GM23248 (cell line): ENCODE measurements at regions not wholly inside any gene's neighbourhood (a gene's known extent, or its start where the extent isn't known, plus 50 kb on each side); places are given as distances from the start of the nearest gene placed in this dataset.
A peak's percentile ranks its signal among the peaks of the same experiment; 100 is the strongest.
"Not testable (repeated sequence)": the region's sequence is repeated elsewhere in the genome, so short reads cannot be mapped to it uniquely, and the experiment has no call there.

Source experiments
- DNase-seq: peaks from one replicate; pipeline ENCODE4 v3.0.0-alpha.2; 2015
- H2AFZ ChIP-seq: fragments of 200-600 bp; sonication (generic); 2 replicates; pipeline ENCODE4 v1.6.1; 2016; ENCODE audit warnings: antibody characterized with exemption
- H3F3A ChIP-seq: fragments of 200-600 bp; sonication (generic); 2 replicates; pipeline ENCODE4 v1.6.1; 2016; ENCODE audit warnings: mild to moderate bottlenecking, antibody characterized with exemption, mixed run types; ENCODE audit not compliant: insufficient read depth
- H3K27ac ChIP-seq: fragments of 200-600 bp; sonication (generic); 2 replicates; pipeline ENCODE4 v1.5.1; 2016; ENCODE audit warnings: mild to moderate bottlenecking
- H3K27me3 ChIP-seq: fragments of 200-600 bp; sonication (generic); replicated peaks from 2 replicates; pipeline ENCODE4 v1.6.1; 2016; ENCODE audit warnings: mild to moderate bottlenecking; ENCODE audit not compliant: insufficient read depth
- H3K36me3 ChIP-seq: fragments of 200-600 bp; sonication (generic); 2 replicates; pipeline ENCODE4 v1.6.1; 2016; ENCODE audit warnings: low read depth, mild to moderate bottlenecking
- H3K4me1 ChIP-seq: fragments of 200-600 bp; sonication (generic); 2 replicates; pipeline ENCODE4 v1.6.1; 2016; ENCODE audit warnings: mild to moderate bottlenecking; ENCODE audit not compliant: insufficient read depth
- H3K4me2 ChIP-seq: fragments of 200-600 bp; sonication (generic); one replicate; pipeline ENCODE4 v1.6.1; 2016; ENCODE audit warnings: mild to moderate bottlenecking; ENCODE audit not compliant: unreplicated experiment
- H3K4me3 ChIP-seq: fragments of 200-600 bp; sonication (generic); 2 replicates; pipeline ENCODE4 v1.5.1; 2016; ENCODE audit warnings: mild to moderate bottlenecking
- H3K79me2 ChIP-seq: fragments of 200-600 bp; sonication (generic); 2 replicates; pipeline ENCODE4 v1.6.1; 2016; ENCODE audit warnings: mild to moderate bottlenecking; ENCODE audit not compliant: insufficient read depth
- H3K9ac ChIP-seq: fragments of 200-600 bp; sonication (generic); 2 replicates; pipeline ENCODE4 v1.6.1; 2016; ENCODE audit warnings: mild to moderate bottlenecking
- H3K9me2 ChIP-seq: fragments of 200-600 bp; sonication (generic); 2 replicates; pipeline ENCODE4 v1.6.1; 2016; ENCODE audit warnings: mixed run types, mild to moderate bottlenecking, moderate library complexity; ENCODE audit not compliant: insufficient read depth
- H3K9me3 ChIP-seq: fragments of 200-600 bp; sonication (generic); one replicate; pipeline ENCODE4 v1.6.1; 2017; ENCODE audit warnings: low read depth
- H4K20me1 ChIP-seq: fragments of 200-600 bp; sonication (generic); 2 replicates; pipeline ENCODE4 v1.6.0; 2016; ENCODE audit not compliant: insufficient read depth
- EZH2 ChIP-seq: fragments of 200-600 bp; sonication (generic); IDR thresholded peaks from 2 replicates; pipeline ENCODE4 v1.6.1; 2018; ENCODE audit warnings: antibody characterized with exemption, mild to moderate bottlenecking; ENCODE audit not compliant: insufficient read depth, poor library complexity, severe bottlenecking
- EZH2phosphoT487 ChIP-seq: fragments of 200-600 bp; sonication (generic); IDR thresholded peaks from 2 replicates; pipeline ENCODE4 v1.6.1; 2018; ENCODE audit warnings: antibody characterized with exemption, moderate library complexity, mild to moderate bottlenecking, low read depth; ENCODE audit not compliant: insufficient read depth
- WGBS, 2 experiments: methylation state at CpG; one replicate each; pipeline ENCODE4 v1.1.6; 2015 to 2017; ENCODE audit warnings: low lambda C conversion rate in 2 of 2, low coverage in 1 of 2; ENCODE audit errors: missing lambda C conversion rate in 2 of 2; 5-methylcytosine and 5-hydroxymethylcytosine counted together
- in situ Hi-C: fragments of 300-500 bp; cut with MboI; formaldehyde crosslinking; loops from 2 replicates; pipeline ENCODE4 v1.15.0; 2020

DNA sequence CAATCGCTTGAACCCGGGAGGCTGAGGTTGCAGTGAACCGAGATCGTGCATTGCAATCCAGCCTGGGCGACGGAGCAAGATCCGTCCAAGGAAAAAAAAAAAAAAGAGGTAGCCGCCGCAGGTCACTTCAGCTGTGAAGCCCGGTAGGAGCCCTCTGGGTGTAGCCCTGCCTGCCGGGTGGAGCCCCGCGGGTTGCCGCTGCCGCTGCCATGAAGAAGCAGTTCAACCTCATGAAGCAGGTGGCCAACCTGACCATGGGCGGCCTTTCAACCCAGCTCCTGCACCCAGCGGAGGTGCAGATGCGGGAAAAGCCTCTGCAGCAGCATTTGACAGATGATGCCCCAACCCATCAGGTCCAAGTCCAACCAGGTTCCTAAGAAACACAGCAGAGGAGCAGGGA lies 219.5 kb upstream of the SLC39A10 start:
- H2AFZ ChIP-seq = no peak overlapping the region
- H3K27me3 ChIP-seq = no peaks in the 10 kb centered on the region
- in situ Hi-C loops = no loop called here
- no peaks in the 10 kb centered on the region for H3K4me1 ChIP-seq
- no peak overlapping the region for H3K4me3 ChIP-seq
- H3K27ac ChIP-seq = no peak overlapping the region
- H4K20me1 ChIP-seq = no peaks in the 10 kb centered on the region
- H3K9ac ChIP-seq = no peak overlapping the region
- H3K9me3 ChIP-seq = no peaks in the 10 kb centered on the region
- TF ChIP-seq EZH2phosphoT487 = no peak
- no peak overlapping the region for H3K4me2 ChIP-seq
- H3K36me3 ChIP-seq = no peaks in the 10 kb centered on the region
- H3K9me2 ChIP-seq = no peaks in the 10 kb centered on the region
- H3F3A ChIP-seq = no peaks in the 10 kb centered on the region
- DNase-seq = no peak
- 90 to 91% methylated on average over 18 of the region's 18 CpGs for WGBS, 2 experiments
- H3K79me2 ChIP-seq = no peaks in the 10 kb centered on the region

DNA sequence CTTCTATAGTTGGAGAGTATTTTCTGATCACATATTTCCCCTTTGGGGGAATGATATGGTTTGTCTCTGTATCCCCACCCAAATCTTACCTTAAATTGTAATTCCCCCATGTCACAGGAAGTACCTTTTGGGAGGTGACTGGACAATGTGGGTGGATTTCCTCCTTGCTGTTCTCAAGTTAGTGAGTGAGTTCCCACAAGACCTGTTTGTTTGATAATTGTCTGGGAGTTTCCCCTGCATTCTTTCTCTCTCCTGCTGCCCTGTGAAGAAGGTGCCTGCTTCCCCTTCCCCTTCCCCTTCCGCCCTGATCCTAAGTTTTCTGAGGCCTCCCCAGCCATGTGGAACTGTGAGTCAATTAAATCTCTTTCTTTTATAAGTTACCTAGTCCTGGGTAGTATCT lies 222.7 kb upstream of the SLC39A10 start:
- no peaks in the 10 kb centered on the region for H3K9me3 ChIP-seq

DNA sequence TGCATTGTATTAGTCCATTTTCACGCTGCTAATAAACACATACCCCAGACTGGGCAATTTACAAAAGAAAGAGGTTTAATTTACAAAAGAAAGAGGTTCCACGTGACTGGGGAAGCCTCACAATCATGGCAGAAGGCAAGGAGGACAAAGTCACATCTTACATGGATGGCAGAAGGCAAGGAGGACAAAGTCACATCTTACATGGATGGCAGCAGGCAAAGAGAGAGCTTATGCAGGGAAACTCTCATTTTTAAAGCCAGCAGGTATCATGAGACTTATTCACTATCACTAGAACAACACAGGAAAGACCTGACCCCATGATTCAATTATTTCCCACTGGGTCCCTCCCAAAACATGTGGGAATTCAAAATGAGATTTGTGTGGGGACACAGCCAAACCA lies 223.3 kb upstream of the SLC39A10 start:
- H3K27ac ChIP-seq, H3K4me1 ChIP-seq, H3K9ac ChIP-seq, H2AFZ ChIP-seq, DNase-seq, H3K79me2 ChIP-seq, H3K36me3 ChIP-seq, H3K4me2 ChIP-seq, H3K27me3 ChIP-seq, H3K4me3 ChIP-seq, H3K9me2 ChIP-seq, in situ Hi-C loops, H4K20me1 ChIP-seq, H3F3A ChIP-seq, H3K9me3 ChIP-seq: not testable (repeated sequence)
- 33 to 49% methylated on average over 2 of the region's 2 CpGs for WGBS, 2 experiments

More for the DNA sequence above, 222.7 kb upstream of the SLC39A10 start:
- H2AFZ ChIP-seq = 0 out of 2 replicates have a peak overlapping the region, but pooled peaks have one; percentile 25
- H3K9me2 ChIP-seq = no peaks in the 10 kb centered on the region
- H4K20me1 ChIP-seq = no peaks in the 10 kb centered on the region
- in situ Hi-C loops = no loop called here
- DNase-seq = no peak
- no peaks in the 10 kb centered on the region for H3K4me1 ChIP-seq
- no peak overlapping the region for H3K4me3 ChIP-seq
- no peaks in the 10 kb centered on the region for H3K36me3 ChIP-seq
- WGBS, 2 experiments = 79 to 82% methylated on average over 1 of the region's 1 CpG
- no peaks in the 10 kb centered on the region for H3K27me3 ChIP-seq
- no peak overlapping the region for H3K4me2 ChIP-seq
- H3F3A ChIP-seq = no peaks in the 10 kb centered on the region
- no peak overlapping the region for H3K27ac ChIP-seq
- TF ChIP-seq EZH2phosphoT487 (no peak), EZH2 (no peak)
- no peak overlapping the region for H3K9ac ChIP-seq
- no peaks in the 10 kb centered on the region for H3K79me2 ChIP-seq

DNA sequence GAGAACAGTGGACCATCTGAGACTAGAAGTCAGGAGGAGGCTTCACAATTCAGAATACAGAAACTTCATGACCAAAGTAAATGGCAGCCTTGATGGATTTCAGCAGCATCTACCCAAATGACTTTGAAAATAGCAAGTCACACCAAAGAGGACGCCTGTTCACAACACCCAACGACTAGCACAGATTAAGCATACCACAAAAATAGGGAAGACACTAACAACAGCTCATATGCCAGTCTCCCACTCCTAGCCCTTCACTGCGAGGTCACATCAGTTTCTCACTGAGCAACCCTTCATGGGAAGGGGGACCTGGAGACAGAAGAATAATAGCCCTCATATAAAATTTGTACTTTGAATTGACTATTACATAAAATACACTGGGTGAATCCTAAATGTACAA lies 228.4 kb upstream of the SLC39A10 start:
- Histone ChIP-seq H3K27ac (no peak overlapping the region), H2AFZ (no peak overlapping the region), H3K36me3 (no peaks in the 10 kb centered on the region), H3K4me1 (no peaks in the 10 kb centered on the region), H3K79me2 (no peaks in the 10 kb centered on the region), H3K9ac (no peak overlapping the region), H3K4me2 (no peak overlapping the region), H3K9me2 (no peaks in the 10 kb centered on the region), H3K4me3 (no peak overlapping the region), H3F3A (no peaks in the 10 kb centered on the region), H4K20me1 (no peaks in the 10 kb centered on the region), H3K9me3 (no peaks in the 10 kb centered on the region), H3K27me3 (no peaks in the 10 kb centered on the region)
- in situ Hi-C loops = no loop called here
- 56 to 66% methylated on average over 3 of the region's 3 CpGs for WGBS, 2 experiments
- no peak for DNase-seq
- TF ChIP-seq EZH2 (no peak), EZH2phosphoT487 (no peak)

DNA sequence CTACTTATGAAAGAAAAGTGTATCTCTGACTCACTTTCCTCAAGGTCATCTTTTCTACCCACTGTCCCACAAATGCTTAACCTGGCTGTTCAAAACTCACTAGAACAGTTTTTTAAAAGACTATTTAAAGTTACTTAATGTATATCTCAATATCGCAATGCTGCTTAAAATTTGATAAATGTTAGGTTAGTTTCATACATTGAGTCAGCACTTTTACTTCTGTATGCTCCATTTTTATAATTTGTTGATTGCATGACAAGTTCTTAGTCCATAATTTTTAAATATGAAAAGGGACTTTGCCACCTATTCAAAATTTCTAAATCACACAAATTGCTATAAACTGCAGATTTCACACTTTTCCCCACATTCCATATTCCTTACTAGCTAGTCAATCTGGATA lies 231.7 kb upstream of the SLC39A10 start:
- H3K27ac ChIP-seq = no peak overlapping the region
- H3K9me3 ChIP-seq = no peaks in the 10 kb centered on the region
- H3K36me3 ChIP-seq = no peaks in the 10 kb centered on the region
- WGBS, 2 experiments = 95 to 100% methylated on average over 1 of the region's 1 CpG
- no peaks in the 10 kb centered on the region for H3F3A ChIP-seq
- H3K4me1 ChIP-seq = no peaks in the 10 kb centered on the region
- H3K4me3 ChIP-seq = no peak overlapping the region
- TF ChIP-seq EZH2 = no peak
- no peak for TF ChIP-seq EZH2phosphoT487
- H3K4me2 ChIP-seq = no peak overlapping the region
- no peaks in the 10 kb centered on the region for H3K27me3 ChIP-seq
- H3K79me2 ChIP-seq = no peaks in the 10 kb centered on the region
- no peaks in the 10 kb centered on the region for H3K9me2 ChIP-seq
- 0 out of 2 replicates have a peak overlapping the region, but pooled peaks have one; percentile 14 for H2AFZ ChIP-seq
- no peaks in the 10 kb centered on the region for H4K20me1 ChIP-seq
- no peak overlapping the region for H3K9ac ChIP-seq
- in situ Hi-C loops = no loop called here
- no peak for DNase-seq
